GM12865 (cell line): ENCODE measurements at regions not wholly inside any gene's neighbourhood (a gene's known extent, or its start where the extent isn't known, plus 50 kb on each side); places are given as distances from the start of the nearest gene placed in this dataset.

Experiments
- DNase-seq: peaks from one replicate; pipeline ENCODE4 v3.0.0; 2010; ENCODE audit warnings: low read depth
- H3K4me3 ChIP-seq: 2 replicates; pipeline ENCODE4 v1.5.1; 2011; ENCODE audit warnings: mild to moderate bottlenecking, low read depth, low read length, control low read depth
- TF ChIP-seq, protein P1 (sequence below): IDR thresholded peaks from 2 replicates; pipeline ENCODE4 v1.5.1; 2011; ENCODE audit warnings: low read length, control low read depth, low read depth, inconsistent platforms; ENCODE audit not compliant: insufficient read depth; ENCODE audit errors: missing control alignments

DNA sequence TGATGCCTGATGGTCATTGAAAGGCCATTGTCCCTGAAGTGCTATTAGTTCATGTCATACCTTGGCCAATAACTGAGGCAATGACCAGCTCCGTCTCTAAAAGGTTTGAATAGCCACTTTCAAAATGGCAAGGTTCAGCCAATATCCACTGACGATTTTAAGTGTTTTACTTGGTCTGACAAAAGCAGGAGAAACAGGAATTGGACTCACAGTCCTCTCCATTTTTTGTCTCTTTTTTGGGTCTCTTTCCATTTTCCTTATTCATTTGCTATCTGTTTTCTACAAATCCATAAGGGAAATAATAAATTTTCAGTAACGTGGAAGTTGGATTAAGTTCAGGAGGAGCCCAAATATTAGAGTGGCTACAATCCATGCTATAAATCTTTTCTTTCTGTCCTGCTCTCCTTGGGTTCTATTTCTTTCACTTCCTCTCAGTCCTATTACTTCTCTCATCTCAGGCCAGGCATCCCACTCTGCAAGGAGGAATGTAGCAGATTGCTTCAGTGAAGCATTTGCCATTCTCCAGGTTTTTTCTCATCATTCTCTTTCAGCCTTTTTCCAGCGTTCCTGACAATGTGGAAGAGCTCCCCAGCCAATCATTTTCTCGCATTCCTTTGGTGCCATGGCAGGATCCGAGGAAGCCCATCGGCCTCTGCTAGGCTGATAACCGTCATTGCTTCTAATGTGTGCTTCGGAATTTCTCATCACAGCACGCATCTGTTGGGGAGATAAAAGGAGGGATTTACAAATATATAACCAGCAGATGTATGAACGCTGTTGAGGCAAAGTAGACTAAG, 414.5 kb downstream of the ADGRL2 start:
- TF ChIP-seq, protein P1, sequence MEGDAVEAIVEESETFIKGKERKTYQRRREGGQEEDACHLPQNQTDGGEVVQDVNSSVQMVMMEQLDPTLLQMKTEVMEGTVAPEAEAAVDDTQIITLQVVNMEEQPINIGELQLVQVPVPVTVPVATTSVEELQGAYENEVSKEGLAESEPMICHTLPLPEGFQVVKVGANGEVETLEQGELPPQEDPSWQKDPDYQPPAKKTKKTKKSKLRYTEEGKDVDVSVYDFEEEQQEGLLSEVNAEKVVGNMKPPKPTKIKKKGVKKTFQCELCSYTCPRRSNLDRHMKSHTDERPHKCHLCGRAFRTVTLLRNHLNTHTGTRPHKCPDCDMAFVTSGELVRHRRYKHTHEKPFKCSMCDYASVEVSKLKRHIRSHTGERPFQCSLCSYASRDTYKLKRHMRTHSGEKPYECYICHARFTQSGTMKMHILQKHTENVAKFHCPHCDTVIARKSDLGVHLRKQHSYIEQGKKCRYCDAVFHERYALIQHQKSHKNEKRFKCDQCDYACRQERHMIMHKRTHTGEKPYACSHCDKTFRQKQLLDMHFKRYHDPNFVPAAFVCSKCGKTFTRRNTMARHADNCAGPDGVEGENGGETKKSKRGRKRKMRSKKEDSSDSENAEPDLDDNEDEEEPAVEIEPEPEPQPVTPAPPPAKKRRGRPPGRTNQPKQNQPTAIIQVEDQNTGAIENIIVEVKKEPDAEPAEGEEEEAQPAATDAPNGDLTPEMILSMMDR = no peak
- DNase-seq = no peak
- no peak overlapping the region for H3K4me3 ChIP-seq

DNA sequence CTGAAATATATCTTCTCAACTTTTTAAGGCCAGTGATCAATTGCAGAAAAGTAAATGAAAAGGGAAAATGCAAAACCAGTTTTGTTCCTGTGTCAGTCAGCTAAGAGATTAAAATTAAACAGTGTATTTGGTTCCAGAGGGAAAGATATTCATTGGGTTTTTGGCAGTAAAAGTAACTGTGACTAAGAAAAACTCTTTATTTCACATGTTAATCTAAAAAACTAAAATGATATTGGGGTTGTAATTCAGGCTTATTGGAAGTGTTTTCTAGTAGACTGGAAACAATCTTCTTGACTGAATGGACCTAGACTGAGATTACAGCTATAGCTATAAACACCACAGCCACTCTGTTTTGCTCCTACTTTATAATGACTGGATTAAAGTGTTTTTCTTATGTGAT, 413.9 kb downstream of the ADGRL2 start:
- no peak overlapping the region for H3K4me3 ChIP-seq
- no peak for DNase-seq
- TF ChIP-seq, protein P1 = no peak

DNA sequence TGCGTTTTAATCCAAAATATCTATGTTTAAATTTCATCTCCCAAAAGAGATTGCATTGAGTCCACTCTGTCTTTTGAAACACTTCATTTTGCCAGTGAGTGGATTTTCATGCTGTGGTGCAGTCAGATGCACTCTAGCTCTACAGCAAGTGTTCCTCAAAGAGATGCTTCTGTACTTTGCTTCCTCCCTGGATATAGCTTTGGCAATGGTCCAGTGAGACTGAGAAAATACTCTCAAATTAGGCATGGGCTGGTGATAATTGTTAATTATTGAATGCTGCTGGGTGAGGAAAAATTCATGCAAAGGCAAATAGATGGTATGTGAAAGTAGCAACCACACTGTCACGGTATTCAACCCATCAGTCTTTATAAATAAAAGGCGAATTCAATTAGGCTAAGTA, 396.9 kb downstream of the ADGRL2 start:
- no peak for DNase-seq
- no peak overlapping the region for H3K4me3 ChIP-seq
- TF ChIP-seq, protein P1 = no peak

DNA sequence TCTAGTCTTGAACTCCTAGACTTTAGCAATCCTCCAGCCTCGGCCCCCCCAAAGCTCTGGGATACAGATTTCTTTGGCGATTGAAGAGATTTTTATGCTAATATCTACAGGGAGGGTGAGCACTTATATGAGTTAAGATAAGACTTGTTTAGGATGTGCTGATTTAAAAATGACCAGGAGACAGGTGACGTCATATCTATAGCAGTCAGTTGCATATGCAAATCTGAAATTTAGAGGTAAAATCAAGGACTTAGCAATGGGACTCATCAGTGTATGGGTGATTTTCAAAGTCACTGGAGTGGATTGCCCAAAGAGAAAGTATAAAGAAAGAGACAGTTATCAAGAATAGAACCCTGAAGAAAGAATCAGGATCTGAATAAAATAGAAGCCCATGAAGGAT, 394.5 kb downstream of the ADGRL2 start:
- TF ChIP-seq, protein P1 = no peak
- DNase-seq = no peak
- no peak overlapping the region for H3K4me3 ChIP-seq

DNA sequence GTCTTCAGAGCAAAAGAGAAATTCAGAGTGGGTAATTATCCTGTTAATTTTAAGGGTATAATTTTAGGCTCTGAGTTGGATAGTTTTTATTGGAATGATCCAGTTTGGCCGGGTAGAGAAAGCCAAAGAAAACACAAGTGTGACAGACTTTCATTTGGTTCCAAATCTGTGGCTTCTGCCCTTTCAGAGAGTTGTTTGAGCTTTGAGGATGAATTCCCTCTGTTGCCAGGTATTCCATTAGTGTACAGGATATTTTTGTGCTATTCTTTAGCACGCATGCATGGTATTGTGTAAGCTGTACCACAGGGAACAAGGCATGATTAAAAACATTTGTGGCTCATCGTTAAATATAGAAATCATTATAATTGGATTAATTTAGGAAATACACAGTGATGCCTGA, 384.4 kb downstream of the ADGRL2 start:
- TF ChIP-seq, protein P1 = no peak
- H3K4me3 ChIP-seq = no peak overlapping the region
- no peak for DNase-seq

DNA sequence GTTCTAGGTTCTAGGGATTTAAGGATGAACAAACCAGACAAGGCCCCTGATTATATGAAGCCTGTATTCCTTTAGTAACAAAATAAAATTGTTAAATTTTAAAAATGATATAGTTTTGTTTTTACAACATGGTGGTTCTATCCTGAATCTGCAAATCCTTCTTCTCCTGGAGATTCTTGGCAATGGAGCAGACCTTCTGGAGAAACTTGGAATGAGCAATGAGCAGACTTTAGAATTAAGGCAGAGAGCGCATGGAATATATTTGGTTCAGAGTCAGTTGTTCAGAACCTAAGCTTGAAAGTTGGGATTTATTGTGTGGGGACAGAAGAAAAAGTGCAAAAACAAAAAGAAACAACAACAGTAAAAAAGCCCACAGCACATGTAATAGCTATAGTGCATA, 381.1 kb downstream of the ADGRL2 start:
- no peak for DNase-seq
- TF ChIP-seq, protein P1 = no peak
- no peak overlapping the region for H3K4me3 ChIP-seq

DNA sequence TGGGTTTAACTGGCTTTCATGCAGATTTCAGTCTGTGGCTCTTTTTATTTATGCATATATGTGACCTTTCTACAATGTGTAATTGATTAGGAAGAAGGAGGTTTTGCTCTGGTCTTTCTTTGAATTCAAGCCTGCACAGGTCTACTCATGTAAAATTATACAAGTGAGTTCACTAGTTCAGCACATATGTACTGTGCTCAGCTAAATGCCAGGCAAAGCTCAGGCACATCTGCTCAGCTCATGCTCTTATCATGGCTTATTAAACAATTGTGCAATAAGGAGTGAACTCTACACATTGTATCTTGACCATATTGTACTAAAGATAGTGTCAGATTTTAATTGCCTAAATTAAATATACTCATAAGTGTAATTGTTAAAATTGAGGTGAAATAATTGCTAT, 378.4 kb downstream of the ADGRL2 start:
- DNase-seq = no peak

More for the DNA sequence above, 378.4 kb downstream of the ADGRL2 start:
- TF ChIP-seq, protein P1 = no peak
- H3K4me3 ChIP-seq = no peak overlapping the region
